ENCODE measurements at regions not wholly inside any gene's neighbourhood (a gene's known extent, or its start where the extent isn't known, plus 50 kb on each side); places are given as distances from the start of the nearest gene placed in this dataset.

GRCh38 chr5:179455320-179455719, 95.0 kb upstream of the RUFY1 start:
- no peak for ATAC-seq
- Histone ChIP-seq H3K9me3 (peaks cover 5% of the 10 kb centered on the region), H3K4me1 (ENCODE audit: low read depth) (no peaks in the 10 kb centered on the region), H3K4me3 (no peak overlapping the region), H3K36me3 (ENCODE audit: low read depth) (no peaks in the 10 kb centered on the region)
- intact Hi-C loops (cut with DNase I, micrococcal nuclease) = no loop called here
- TF ChIP-seq CTCF (IDR thresholded peaks at IDR 0.05) = no peak
- DNase-seq = no peak

- no peaks in the 10 kb centered on the region for H3K36me3 ChIP-seq (ENCODE audit: low read depth)
- no peak for TF ChIP-seq CTCF (IDR thresholded peaks at IDR 0.05)
Measured at GRCh38 chr5:179454356-179454755, 96.0 kb upstream of the RUFY1 start.

GRCh38 chr5:179453616-179454015, 96.7 kb upstream of the RUFY1 start:
- intact Hi-C loops (cut with DNase I, micrococcal nuclease) = no loop called here
- peaks cover 5% of the 10 kb centered on the region for H3K9me3 ChIP-seq
- DNase-seq = no peak
- H3K4me1 ChIP-seq (ENCODE audit: low read depth) = no peaks in the 10 kb centered on the region
- TF ChIP-seq CTCF (IDR thresholded peaks at IDR 0.05) = no peak
- H3K4me3 ChIP-seq = no peak overlapping the region
- no peak for ATAC-seq
- H3K36me3 ChIP-seq (ENCODE audit: low read depth) = no peaks in the 10 kb centered on the region

More at GRCh38 chr5:179454356-179454755, 96.0 kb upstream of the RUFY1 start:
- ATAC-seq = no peak
- no peak for DNase-seq
- Histone ChIP-seq H3K4me1 (ENCODE audit: low read depth) (no peaks in the 10 kb centered on the region), H3K9me3 (peaks cover 5% of the 10 kb centered on the region), H3K4me3 (no peak overlapping the region)
- intact Hi-C loops (cut with DNase I, micrococcal nuclease) = no loop called here

- DNase-seq (no peak), ATAC-seq (no peak)
- H3K4me1 ChIP-seq (ENCODE audit: low read depth) = no peaks in the 10 kb centered on the region
- intact Hi-C loops (cut with DNase I, micrococcal nuclease) = no loop called here
- TF ChIP-seq CTCF (IDR thresholded peaks at IDR 0.05) = no peak
- H3K36me3 ChIP-seq (ENCODE audit: low read depth) = no peaks in the 10 kb centered on the region
- H3K4me3 ChIP-seq = no peak overlapping the region
- H3K9me3 ChIP-seq = peaks cover 5% of the 10 kb centered on the region
Measured at GRCh38 chr5:179452356-179453230, 97.8 kb upstream of the RUFY1 start.

- DNase-seq = no peak
- intact Hi-C loops (cut with DNase I, micrococcal nuclease) = no loop called here
- no peak overlapping the region for H3K4me3 ChIP-seq
Measured at GRCh38 chr5:179451828-179452196, 98.5 kb upstream of the RUFY1 start.

More at GRCh38 chr5:179451828-179452196, 98.5 kb upstream of the RUFY1 start:
- Histone ChIP-seq H3K9me3 (peaks cover 5% of the 10 kb centered on the region), H3K4me1 (ENCODE audit: low read depth) (no peaks in the 10 kb centered on the region), H3K36me3 (ENCODE audit: low read depth) (no peaks in the 10 kb centered on the region)
- TF ChIP-seq CTCF (IDR thresholded peaks at IDR 0.05) = no peak
- ATAC-seq = no peak
